ENCODE measurements at regions not wholly inside any gene's neighbourhood (a gene's known extent, or its start where the extent isn't known, plus 50 kb on each side); places are given as distances from the start of the nearest gene placed in this dataset.
A peak's percentile ranks its signal among the peaks of the same experiment; 100 is the strongest.
"Not testable (repeated sequence)": the region's sequence is repeated elsewhere in the genome, so short reads cannot be mapped to it uniquely, and the experiment has no call there.

DNA sequence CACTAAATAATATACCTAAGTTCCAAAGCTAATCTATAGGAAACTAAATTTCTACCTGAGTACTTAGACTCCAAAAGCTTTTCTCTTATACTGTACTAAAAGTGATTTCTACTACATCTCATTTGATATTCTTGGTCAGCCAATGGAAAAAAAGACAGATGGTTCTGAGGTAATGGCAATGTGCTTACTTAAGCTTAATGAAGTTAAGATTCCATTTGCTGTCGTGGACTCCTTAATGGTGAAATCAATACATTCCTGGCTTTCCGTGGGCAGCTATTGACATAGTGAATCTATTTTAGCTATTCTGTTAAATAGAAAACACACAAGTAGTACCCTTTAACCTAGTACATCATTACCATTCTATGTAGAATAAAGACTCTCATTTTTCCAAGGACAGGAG, 1825.6 kb upstream of the CDH9 start:
- ATAC-seq (no peak), DNase-seq (no peak)
- peaks cover 0 to 11% of the 10 kb centered on the region in 2 donors for H3K9me3 Mint-ChIP-seq
- no peaks in the 10 kb centered on the region for H3K27me3 Mint-ChIP-seq
- no peaks in the 10 kb centered on the region for H3K4me1 Mint-ChIP-seq
- H3K4me3 Mint-ChIP-seq = no peak overlapping the region
- H3K27ac Mint-ChIP-seq = no peak overlapping the region

DNA sequence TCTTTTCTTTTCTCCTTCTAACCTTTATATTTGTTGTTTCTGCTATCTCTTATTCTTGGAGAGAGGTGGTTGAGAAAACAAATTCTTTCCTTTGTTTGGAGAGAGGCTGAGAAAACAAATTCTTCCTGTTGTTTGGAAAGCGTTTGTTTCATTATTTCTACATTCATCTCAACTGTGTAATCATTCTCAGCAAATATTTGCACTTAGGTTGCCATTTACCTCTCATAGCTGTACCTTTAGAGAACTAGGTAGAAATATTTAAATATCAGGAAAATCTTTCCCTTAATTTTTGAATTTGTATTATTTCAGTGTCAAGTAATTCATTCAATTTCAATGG, 1824.4 kb upstream of the CDH9 start:
- ATAC-seq (no peak), DNase-seq (no peak)
- no peaks in the 10 kb centered on the region for H3K4me1 Mint-ChIP-seq
- H3K27me3 Mint-ChIP-seq = no peaks in the 10 kb centered on the region
- no peak overlapping the region for H3K27ac Mint-ChIP-seq
- peaks cover 0 to 10% of the 10 kb centered on the region in 2 donors for H3K9me3 Mint-ChIP-seq
- H3K4me3 Mint-ChIP-seq = no peak overlapping the region

DNA sequence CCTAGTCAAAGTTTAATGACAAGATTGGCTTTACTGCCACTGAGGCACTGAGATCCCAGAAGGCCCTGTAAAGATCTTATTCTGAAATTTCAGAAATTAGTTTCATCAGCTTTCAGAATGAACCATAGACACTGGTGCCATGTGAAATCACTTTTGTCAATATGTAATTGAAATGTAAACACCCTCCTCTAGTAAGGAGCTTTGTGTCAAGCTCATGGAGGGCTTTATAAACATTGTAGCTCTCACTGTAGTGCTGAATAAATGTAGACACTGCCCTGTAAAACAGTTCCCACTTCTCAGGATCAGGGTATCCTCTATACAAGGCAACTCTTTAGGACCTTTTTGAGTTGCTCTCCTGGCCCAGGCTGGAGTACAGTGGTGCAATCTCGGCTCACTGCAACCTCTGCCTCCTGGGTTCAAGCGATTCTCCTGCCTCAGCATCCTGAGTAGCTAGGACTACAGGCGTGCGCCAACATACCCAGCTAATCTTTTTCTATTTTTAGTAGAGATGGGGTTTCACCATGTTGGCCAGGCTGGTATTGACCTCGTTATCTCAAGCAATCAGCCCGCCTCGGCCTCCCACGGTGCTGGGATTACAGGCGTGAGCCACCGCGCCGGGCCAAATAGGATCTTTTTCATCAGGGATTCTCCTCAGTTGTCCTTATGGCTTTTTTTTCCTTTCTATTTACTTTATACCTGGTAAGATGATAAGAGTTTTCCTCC, 1823.9 kb upstream of the CDH9 start:
- Mint-ChIP-seq H3K9me3 (peaks cover 0 to 8% of the 10 kb centered on the region in 2 donors), H3K4me3 (no peak overlapping the region), H3K27ac (no peak overlapping the region), H3K4me1 (no peaks in the 10 kb centered on the region), H3K27me3 (no peaks in the 10 kb centered on the region)
- ATAC-seq (no peak), DNase-seq (no peak)

DNA sequence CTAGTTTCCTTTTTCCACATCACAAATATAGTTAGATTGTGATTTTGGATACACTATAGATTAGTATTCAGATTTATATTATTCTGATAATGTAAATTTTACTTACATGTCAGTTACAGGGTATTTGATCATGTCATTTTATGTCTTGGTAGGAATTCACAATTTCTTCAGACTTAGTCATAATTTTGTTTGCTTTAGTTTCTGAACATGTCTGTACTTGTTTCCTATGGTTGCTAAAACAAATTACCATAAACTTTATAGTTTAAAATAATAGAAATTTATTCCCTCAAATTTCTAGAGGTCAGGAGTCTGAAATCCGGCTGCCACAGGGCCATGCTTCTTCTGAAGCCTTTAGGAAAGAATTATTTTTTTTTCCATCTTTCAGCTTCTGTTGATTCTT, 1817.2 kb upstream of the CDH9 start:
- ATAC-seq (no peak), DNase-seq (no peak)
- Mint-ChIP-seq H3K27me3 (no peaks in the 10 kb centered on the region), H3K27ac (no peak overlapping the region), H3K4me3 (no peak overlapping the region), H3K4me1 (no peaks in the 10 kb centered on the region), H3K9me3 (peaks cover 16 to 30% of the 10 kb centered on the region in 2 donors)

DNA sequence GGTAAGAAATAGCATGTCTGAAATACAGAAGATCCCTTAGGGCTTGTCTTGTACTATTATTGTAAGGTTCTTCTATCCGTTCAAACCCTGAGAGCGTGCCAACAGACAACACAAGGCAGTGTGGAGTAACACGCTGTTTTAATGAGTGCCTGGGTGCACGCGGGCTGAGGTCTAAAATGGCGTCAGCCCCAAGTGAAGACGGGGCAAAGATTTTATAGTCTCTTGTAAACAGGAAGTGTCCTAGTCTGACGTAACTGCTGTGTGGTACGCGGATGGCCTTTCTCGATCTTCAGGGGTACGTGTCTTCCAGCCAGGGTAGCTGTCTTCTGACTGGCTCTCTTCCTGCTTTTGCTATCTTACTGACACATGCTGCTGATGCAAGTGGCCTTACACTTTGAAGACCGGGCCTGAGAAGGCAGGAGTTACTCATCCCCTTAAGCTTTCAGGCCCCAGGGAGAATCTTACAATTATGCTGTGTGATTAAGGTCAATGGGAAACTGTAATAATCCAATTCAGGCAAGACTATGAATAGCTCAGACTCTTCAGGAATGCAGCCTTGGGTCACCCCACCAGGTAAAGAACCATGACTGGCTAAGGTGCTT, 1812.0 kb upstream of the CDH9 start:
- no peak for ATAC-seq
- no peaks in the 10 kb centered on the region for H3K4me1 Mint-ChIP-seq
- peaks cover 16 to 33% of the 10 kb centered on the region in 2 donors for H3K9me3 Mint-ChIP-seq
- H3K27me3 Mint-ChIP-seq = no peaks in the 10 kb centered on the region
- DNase-seq = no peak
- no peak overlapping the region for H3K4me3 Mint-ChIP-seq
- no peak overlapping the region for H3K27ac Mint-ChIP-seq

DNA sequence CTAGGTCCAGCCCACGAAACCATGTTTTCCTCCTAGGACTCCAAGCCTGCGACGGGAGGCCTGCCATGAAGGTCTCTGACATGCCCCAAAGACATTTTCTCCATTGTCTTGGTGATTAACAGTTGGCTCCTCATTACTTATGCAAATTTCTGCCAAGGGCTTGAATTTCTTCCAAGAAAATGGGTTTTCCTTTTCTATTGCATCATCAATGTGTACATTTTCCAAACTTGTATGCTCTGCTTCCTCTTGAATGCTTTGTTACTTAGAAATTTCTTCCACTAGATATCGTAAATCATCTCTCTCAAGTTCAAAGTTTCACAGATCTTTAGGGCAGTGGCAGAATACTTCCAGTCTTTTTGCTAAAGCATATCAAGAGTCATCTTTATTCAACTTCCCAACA, 1792.7 kb upstream of the CDH9 start:
- Mint-ChIP-seq H3K4me1 (no peaks in the 10 kb centered on the region), H3K27me3 (no peaks in the 10 kb centered on the region), H3K9me3 (peaks cover 4 to 30% of the 10 kb centered on the region in 2 donors), H3K27ac (no peak overlapping the region), H3K4me3 (no peak overlapping the region)
- ATAC-seq = no peak
- no peak for DNase-seq

DNA sequence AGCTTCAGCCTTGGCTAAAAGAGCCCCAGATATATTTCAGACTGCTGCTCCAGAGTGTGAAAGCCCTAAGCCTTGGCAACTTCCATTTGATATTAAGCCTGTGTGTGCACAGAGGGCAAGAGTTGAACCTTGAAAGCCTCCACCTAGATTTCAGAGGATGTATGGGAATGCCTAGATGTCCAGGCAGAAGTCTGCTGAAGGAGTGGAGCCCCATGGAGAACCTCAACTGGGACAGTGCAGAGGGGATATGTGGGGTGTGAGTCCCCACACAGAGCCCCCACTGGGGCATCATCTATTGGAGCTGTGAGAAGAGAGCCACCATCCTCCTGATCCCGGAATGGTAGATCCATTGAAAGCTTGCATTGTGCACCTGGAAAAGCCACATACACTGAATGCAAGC, 1784.8 kb upstream of the CDH9 start:
- DNase-seq (no peak), ATAC-seq (no peak)
- Mint-ChIP-seq H3K27ac (no peak overlapping the region), H3K27me3 (no peaks in the 10 kb centered on the region), H3K9me3 (peaks cover 12 to 17% of the 10 kb centered on the region in 2 donors), H3K4me3 (no peak overlapping the region), H3K4me1 (no peaks in the 10 kb centered on the region)

DNA sequence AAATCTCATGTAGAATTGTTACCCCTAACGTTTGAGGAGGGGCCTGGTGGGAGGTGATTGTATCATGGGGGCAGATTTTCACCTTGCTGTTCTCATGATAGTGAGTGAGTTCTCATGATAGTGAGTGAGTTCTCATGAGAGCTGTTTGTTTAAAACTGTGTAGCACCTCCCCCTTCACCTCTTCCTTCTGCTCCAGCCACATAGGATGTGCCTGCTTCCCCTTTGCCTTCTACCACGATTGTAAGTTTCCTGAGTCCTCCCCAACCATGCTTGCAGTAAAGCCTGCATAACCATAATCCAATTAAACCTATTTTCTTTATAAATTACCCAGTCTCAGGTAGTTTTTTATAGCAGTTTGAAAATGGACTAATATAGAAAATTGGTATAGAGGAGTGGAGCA, 1783.7 kb upstream of the CDH9 start:
- Mint-ChIP-seq H3K27me3 (no peaks in the 10 kb centered on the region), H3K27ac (no peak overlapping the region), H3K4me3 (no peak overlapping the region), H3K9me3 (peaks cover 12 to 17% of the 10 kb centered on the region in 2 donors), H3K4me1 (no peaks in the 10 kb centered on the region)
- ATAC-seq = no peak
- DNase-seq = no peak

DNA sequence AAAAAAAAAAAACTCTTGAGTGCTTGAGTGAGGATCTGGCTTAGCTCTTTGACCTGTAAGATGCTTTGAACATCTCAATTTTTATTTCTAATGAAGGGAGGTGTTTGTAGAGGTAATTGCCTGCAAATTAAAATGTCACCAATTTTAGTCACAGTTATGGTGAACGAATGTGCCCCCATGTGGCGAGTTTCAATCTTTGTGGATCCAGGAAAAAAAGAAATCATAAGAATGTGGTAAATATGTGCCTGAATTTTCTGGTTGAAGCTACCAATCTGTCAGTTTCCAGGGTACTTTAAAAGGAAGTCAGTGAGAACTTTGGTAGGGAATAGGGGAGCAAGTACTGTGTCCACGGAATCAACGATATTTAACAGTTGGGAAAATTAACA, 1772.4 kb upstream of the CDH9 start:
- Mint-ChIP-seq H3K9me3 (peaks cover 0 to 14% of the 10 kb centered on the region in 2 donors), H3K27ac (no peak overlapping the region), H3K4me1 (no peaks in the 10 kb centered on the region), H3K27me3 (no peaks in the 10 kb centered on the region), H3K4me3 (no peak overlapping the region)
- ATAC-seq = no peak
- DNase-seq = no peak

DNA sequence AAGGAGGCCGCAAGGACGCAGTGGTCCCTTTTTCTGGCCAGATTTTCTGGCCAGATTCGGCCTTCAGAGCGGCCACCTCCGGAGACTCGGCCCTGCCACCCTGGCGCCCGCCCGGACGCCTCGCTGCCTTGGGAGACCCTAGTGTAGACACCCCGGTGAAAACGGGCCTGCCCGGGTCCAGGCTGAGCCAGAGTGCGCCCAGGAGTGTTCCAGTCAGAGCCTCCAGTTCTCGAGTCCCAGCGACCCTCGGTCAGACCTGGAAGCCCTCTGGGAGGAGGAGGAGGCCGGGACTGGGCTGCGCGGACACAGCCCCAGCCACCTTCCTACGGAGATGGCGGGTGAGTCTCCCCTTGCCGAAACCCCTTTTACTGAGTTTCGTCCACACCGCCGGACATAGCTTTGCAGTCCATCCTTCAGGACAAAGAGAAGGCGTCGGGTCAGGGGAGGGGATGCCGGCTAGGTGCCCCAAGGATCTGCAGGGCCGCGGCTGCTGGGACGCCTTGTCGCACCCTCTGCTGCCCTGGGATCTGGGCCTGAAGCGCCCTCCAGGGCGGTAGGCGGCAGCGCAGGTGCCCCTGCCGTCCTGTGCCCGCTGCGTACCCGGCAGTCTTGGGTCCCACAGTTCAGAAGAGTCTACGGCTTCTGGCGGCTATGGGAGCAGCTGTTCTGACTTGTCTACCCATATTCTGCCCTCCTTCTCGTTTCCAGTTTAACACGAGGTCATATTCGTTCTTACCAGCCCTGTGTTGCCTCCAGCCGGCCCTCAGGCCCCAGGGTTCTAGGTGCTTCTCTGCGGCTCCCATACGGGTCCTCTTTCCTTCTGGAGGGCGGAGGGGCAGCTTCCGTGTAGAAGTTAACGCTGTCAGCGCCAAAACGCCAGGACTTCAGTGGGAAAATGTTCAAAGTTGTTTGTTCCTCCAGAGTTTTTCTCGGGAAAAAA, 1771.7 kb upstream of the CDH9 start:
- Mint-ChIP-seq H3K27ac (no peak overlapping the region), H3K27me3 (no peaks in the 10 kb centered on the region), H3K4me3 (no peak overlapping the region), H3K4me1 (no peaks in the 10 kb centered on the region), H3K9me3 (peaks cover 0 to 14% of the 10 kb centered on the region in 2 donors)
- DNase-seq (no peak), ATAC-seq (peak; percentile 60)

DNA sequence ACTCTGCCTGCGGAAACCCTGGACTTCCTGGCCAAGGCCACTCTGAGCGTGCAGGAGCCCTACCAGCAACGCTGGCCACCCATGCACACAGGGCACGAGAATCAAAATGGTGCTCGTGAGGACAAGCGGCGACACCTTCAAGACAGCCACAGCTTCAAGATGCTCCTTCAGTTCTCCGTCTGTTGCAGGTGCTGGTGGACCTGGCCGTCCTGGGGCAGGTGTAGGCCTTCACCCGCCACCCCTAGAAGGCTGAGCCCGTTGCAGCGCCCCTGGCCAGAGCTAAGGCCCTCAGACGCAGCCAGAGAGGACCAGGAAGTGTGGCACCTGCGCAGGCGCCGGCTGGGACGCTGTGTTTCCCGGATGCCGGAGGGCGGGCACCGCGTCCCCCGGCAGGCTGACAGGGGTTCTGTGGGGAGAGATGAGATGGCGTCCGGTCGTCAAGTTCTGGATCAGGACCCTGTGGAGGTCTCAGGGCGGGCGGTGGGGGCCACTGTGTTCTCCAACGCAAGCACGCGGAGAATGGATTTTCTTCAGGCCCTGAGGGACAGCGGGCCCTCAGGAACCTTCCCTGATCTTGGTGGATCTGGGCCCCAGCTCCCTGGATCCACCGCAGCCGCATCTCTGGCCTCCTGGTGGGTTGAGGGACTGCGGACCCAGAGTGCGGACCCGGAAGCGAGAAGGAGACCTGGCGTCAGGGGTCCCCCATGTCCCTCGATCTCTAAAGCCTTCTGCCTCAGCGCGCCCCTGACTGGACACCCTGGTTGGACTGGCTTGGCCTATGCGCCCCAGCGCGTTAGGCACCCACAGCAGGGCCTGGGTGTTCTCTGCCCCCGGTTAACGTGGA, 1770.8 kb upstream of the CDH9 start:
- ATAC-seq (peak; percentile 23), DNase-seq (no peak)
- H3K4me1 Mint-ChIP-seq = no peaks in the 10 kb centered on the region
- no peak overlapping the region for H3K27ac Mint-ChIP-seq
- no peaks in the 10 kb centered on the region for H3K27me3 Mint-ChIP-seq
- peaks cover 0 to 14% of the 10 kb centered on the region in 2 donors for H3K9me3 Mint-ChIP-seq
- H3K4me3 Mint-ChIP-seq = no peak overlapping the region

DNA sequence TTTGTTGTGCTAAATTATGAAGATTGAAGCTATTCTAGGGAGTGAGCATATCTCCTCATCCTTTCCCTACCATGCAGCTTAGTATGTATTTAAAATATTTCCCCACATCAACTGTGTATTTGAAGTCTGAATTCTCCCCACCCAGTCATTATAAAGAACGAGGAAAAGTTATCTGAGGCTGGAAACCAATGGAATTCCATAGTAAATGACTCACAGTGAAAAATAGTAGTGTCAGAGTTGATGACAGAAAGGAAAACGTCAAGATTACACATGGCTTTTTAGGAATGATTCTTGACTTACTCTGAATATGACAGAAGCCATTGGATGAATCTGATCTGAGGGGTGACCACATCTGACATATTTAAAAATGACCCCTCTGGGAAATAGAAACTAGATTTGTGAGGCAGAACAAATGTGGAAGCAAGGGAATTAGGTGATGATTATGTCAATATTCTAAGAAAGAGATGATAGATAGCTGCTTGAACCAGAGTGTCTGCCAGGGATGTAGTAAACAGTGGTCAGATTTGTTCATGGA, 1768.9 kb upstream of the CDH9 start:
- Mint-ChIP-seq H3K27ac (no peak overlapping the region), H3K27me3 (no peaks in the 10 kb centered on the region), H3K4me1 (no peaks in the 10 kb centered on the region), H3K9me3 (peaks cover 0 to 14% of the 10 kb centered on the region in 2 donors), H3K4me3 (no peak overlapping the region)
- ATAC-seq = no peak
- no peak for DNase-seq

DNA sequence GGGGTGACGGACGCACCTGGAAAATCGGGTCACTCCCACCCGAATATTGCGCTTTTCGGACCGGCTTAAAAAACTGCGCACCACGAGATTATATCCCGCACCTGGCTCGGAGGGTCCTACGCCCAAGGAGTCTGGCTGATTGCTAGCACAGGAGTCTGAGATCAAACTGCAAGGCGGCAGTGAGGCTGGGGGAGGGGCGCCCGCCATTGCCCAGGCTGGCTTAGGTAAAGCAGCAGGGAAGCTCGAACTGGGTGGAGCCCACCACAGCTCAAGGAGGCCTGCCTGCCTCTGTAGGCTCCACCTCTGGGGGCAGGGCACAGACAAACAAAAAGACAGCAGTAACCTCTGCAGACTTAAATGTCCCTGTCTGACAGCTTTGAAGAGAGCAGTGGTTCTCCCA, 1760.6 kb upstream of the CDH9 start:
- ATAC-seq, DNase-seq, H3K4me3 Mint-ChIP-seq, H3K4me1 Mint-ChIP-seq, H3K27ac Mint-ChIP-seq, H3K27me3 Mint-ChIP-seq: not testable (repeated sequence)
- H3K9me3 Mint-ChIP-seq = peaks cover 0 to 21% of the 10 kb centered on the region in 2 donors

DNA sequence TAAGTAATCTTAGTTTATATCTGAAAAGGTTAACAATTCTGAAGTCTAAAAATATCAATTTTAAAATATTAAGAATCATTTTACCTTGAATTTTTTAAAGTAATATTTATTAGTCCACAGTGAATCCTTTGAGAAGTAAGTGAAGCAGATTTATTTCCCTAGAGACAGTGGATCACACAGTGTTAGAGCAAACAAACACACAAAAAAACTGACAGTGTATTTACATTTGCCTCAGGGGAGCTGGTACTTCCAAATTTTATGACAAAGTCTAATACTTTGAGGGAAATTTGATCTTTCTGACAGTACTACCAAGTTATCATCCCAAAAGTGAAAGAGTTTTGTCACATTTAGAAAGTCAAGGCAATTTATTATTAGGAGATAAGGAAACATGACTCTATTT, 1750.6 kb upstream of the CDH9 start:
- DNase-seq = no peak
- H3K4me3 Mint-ChIP-seq = no peak overlapping the region
- H3K27ac Mint-ChIP-seq = no peak overlapping the region
- no peaks in the 10 kb centered on the region for H3K27me3 Mint-ChIP-seq
- H3K9me3 Mint-ChIP-seq = peaks cover 6 to 30% of the 10 kb centered on the region in 2 donors
- no peak for ATAC-seq
- no peaks in the 10 kb centered on the region for H3K4me1 Mint-ChIP-seq

DNA sequence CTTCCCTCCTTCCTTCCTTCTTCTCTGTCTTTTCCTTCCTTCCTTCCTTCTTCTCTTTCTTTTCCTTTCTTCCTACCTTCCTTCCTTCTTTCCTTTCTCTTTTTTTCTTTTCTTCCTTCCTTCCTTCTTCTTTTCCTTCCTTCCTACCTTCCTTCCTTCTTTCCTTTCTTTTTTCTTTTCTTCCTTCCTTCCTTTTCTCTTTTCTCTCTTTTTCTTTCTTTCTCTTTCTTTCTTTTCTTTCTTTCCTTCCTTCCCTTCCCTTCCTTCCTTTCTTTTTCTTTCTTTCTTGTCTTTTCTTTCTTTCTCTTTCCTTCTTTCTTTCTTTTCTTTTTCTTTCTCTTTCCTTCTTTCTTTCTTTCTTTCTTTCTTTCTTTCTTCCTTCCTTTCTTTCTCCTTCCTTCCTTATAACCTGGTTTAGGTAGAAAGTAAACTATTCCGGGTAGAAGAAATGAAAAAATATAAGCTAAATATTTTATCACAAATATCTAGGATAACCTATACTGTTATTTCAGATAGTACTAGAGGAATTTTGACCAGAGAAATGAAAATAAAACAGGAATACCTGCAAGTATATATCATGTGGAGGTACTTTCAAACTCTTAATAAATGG, 1741.8 kb upstream of the CDH9 start:
- DNase-seq (no peak), ATAC-seq (no peak)
- H3K27ac Mint-ChIP-seq = no peak overlapping the region
- no peaks in the 10 kb centered on the region for H3K4me1 Mint-ChIP-seq
- no peaks in the 10 kb centered on the region for H3K27me3 Mint-ChIP-seq
- H3K4me3 Mint-ChIP-seq = no peak overlapping the region
- peaks cover 5 to 15% of the 10 kb centered on the region in 2 donors for H3K9me3 Mint-ChIP-seq
